ENCODE measurements at regions not wholly inside any gene's neighbourhood (a gene's known extent, or its start where the extent isn't known, plus 50 kb on each side); places are given as distances from the start of the nearest gene placed in this dataset.

DNA sequence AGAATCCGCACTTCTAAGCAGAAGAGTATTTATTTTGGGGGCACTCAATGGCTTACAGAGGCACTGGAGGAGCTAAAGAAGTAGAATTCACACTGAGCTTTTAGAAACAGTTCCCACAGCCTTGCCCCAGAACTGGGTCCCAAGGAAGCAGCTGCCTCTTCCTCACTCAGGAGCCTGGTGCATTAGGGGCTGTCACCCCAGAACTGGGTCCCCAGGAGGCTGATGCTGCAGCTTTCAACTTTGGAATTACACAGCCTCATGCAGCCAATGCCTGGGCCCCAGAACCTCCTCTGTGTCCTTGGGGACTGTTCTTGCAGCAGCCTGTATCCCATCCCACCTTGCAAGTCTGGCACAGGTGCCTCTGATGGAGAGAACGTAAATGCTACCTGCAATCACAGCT is 96.4 kb downstream of the DACT2 start:
- no peaks in the 10 kb centered on the region for H3K27me3 ChIP-seq
- no peak for DNase-seq (ENCODE audit: low read depth in 1 of 2, low spot score in 1 of 2)
- H3K27ac ChIP-seq, result no peak overlapping the region
- no peak overlapping the region for H3K4me3 ChIP-seq
- TF ChIP-seq CTCF (IDR thresholded peaks at IDR 0.05; ENCODE audit: low read depth, low read length), result no peak
- no peaks in the 10 kb centered on the region for H3K4me1 ChIP-seq (ENCODE audit: low read depth)
- H3K36me3 ChIP-seq, result no peaks in the 10 kb centered on the region
- no peaks in the 10 kb centered on the region for H3K9me3 ChIP-seq (ENCODE audit: low read depth)

DNA sequence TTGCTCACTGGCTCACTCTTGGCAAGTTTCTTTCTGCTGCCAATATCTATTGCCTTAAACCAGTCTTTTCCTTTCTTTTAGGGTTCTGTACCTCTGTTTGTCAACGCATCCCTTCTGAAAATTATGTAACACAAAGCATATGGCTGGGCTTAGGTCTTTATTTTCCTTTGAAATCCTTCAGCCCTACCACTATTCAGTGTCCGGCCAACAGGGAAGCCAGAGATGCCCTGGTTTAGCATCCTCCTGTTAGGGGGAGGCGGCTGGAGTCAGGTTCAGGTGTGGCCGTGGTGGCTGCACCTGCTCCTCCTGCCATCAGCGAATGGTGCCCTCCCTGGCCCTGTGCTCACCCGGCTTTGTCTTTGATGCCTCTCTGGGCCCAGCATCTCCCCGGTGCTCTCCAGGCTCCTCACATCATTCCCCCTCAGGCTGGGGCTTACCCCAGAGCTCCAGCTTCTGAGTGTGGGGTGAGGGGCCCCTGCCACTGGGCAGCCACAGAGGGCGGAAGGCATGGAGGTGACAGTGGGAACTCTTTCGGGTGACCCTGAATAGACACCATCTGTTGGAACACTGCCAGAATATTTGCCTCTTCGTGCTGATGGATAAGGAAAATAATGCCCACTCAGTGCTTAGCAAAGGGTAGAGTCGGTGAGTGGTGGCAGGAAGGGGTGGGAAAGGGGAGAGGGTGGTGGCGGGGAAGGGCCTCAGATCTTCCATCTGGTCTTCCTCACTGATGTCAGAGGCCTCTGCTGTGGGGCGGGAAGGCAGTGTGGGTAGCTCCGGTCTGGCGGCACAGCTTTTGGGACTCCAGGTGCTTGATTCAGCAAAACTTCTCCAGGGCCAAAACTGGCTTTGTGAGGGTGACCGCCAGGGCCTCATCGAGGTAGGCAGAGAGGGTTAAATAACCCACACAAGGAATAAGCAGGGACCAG is 97.2 kb downstream of the DACT2 start:
- Histone ChIP-seq H3K36me3 (no peaks in the 10 kb centered on the region), H3K4me1 (ENCODE audit: low read depth) (no peaks in the 10 kb centered on the region), H3K9me3 (ENCODE audit: low read depth) (no peaks in the 10 kb centered on the region), H3K27ac (no peak overlapping the region), H3K27me3 (no peaks in the 10 kb centered on the region), H3K4me3 (no peak overlapping the region)
- TF ChIP-seq CTCF (IDR thresholded peaks at IDR 0.05; ENCODE audit: low read depth, low read length), result no peak
- DNase-seq (ENCODE audit: low read depth in 1 of 2, low spot score in 1 of 2), result no peak

GRCh38 chr6:168221497-168222079 is 98.0 kb downstream of the DACT2 start:
- no peak overlapping the region for H3K4me3 ChIP-seq
- H3K27ac ChIP-seq, result no peak overlapping the region
- H3K4me1 ChIP-seq (ENCODE audit: low read depth), result no peaks in the 10 kb centered on the region
- H3K36me3 ChIP-seq, result no peaks in the 10 kb centered on the region
- H3K9me3 ChIP-seq (ENCODE audit: low read depth), result no peaks in the 10 kb centered on the region
- DNase-seq (ENCODE audit: low read depth in 1 of 2, low spot score in 1 of 2), result no peak
- no peak for TF ChIP-seq CTCF (IDR thresholded peaks at IDR 0.05; ENCODE audit: low read depth, low read length)
- no peaks in the 10 kb centered on the region for H3K27me3 ChIP-seq

- no peak for DNase-seq (ENCODE audit: low read depth in 1 of 2, low spot score in 1 of 2)
- H3K27me3 ChIP-seq, result no peaks in the 10 kb centered on the region
- no peaks in the 10 kb centered on the region for H3K36me3 ChIP-seq
- H3K4me1 ChIP-seq (ENCODE audit: low read depth), result no peaks in the 10 kb centered on the region
- no peak overlapping the region for H3K4me3 ChIP-seq
- no peaks in the 10 kb centered on the region for H3K9me3 ChIP-seq (ENCODE audit: low read depth)
- TF ChIP-seq CTCF (IDR thresholded peaks at IDR 0.05; ENCODE audit: low read depth, low read length), result no peak
- no peak overlapping the region for H3K27ac ChIP-seq
These were observed 98.6 kb downstream of the DACT2 start for GRCh38 chr6:168221000-168221399.

DNA sequence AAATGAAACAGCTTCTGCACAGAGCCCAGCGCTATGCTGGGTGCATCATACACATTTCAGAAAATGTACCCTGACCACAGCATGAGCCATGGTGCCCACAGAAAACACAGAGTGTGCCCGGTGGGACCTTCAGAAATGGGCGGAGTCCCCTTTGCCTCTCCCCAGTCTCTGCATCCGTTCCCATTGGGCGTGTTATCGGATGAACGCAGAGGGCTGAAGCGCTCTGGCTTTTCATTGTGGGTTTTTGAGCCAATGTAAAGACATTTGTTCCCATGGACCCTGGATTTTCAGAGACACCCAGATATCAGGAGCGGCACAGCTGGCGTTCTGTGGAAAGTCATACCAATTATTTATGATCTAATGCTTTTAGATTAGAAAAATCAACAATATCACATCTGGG is 99.8 kb downstream of the DACT2 start:
- H3K9me3 ChIP-seq (ENCODE audit: low read depth), result no peaks in the 10 kb centered on the region
- H3K36me3 ChIP-seq, result no peaks in the 10 kb centered on the region
- no peaks in the 10 kb centered on the region for H3K4me1 ChIP-seq (ENCODE audit: low read depth)
- DNase-seq (ENCODE audit: low read depth in 1 of 2, low spot score in 1 of 2), result no peak
- H3K27me3 ChIP-seq, result peaks cover 5% of the 10 kb centered on the region
- no peak for TF ChIP-seq CTCF (IDR thresholded peaks at IDR 0.05; ENCODE audit: low read depth, low read length)
- no peak overlapping the region for H3K27ac ChIP-seq
- H3K4me3 ChIP-seq, result no peak overlapping the region

Measured in cardiac muscle cell (in vitro differentiated cells and primary cell).